ENCODE measurements at regions not wholly inside any gene's neighbourhood (a gene's known extent, or its start where the extent isn't known, plus 50 kb on each side); places are given as distances from the start of the nearest gene placed in this dataset.

GRCh38 chr1:79629414-79629813, 622.9 kb upstream of the ADGRL4 start (continued):
- TF ChIP-seq TEAD4 (IDR thresholded peaks at IDR 0.05; ENCODE audit: low read depth, low read length) (no peak), RFX5 (IDR thresholded peaks at IDR 0.05; ENCODE audit: borderline replicate concordance, low read depth, low read length) (no peak), CHD2 (IDR thresholded peaks at IDR 0.05; ENCODE audit: low read length) (no peak), POLR2AphosphoS5 (IDR thresholded peaks at IDR 0.05; ENCODE audit: low read depth, low read length) (no peak), KDM1A (IDR thresholded peaks at IDR 0.05; ENCODE audit: borderline replicate concordance, low read length) (no peak), TAF7 (optimal IDR thresholded peaks at IDR 0.05; ENCODE audit: borderline replicate concordance, low read depth, low read length) (no peak), POU5F1 (IDR thresholded peaks at IDR 0.05; ENCODE audit: low read depth, low read length) (no peak), PHF8 (conservative IDR thresholded peaks at IDR 0.05; ENCODE audit: low read depth, low read length) (no peak)

Measured in H1 (cell line).